H1 (cell line): ENCODE measurements at regions not wholly inside any gene's neighbourhood (a gene's known extent, or its start where the extent isn't known, plus 50 kb on each side); places are given as distances from the start of the nearest gene placed in this dataset.

Source experiments
- CTCF ChIA-PET: fragments of 300-600 bp; sonication (Branson Sonifier 250); formaldehyde crosslinking; loops from one replicate; lab custom pipeline; 2021; ENCODE audit not compliant: partially characterized antibody; lab: Charles Lee
- POLR2A ChIA-PET: fragments of 300-600 bp; sonication (Branson Sonifier 250); formaldehyde crosslinking; loops from one replicate; lab custom pipeline; 2021; ENCODE audit warnings: inconsistent platforms; ENCODE audit not compliant: partially characterized antibody; lab: Charles Lee
- DNase-seq, 2 experiments: peaks; one replicate each; pipeline versions ENCODE4 v3.0.0 to v3.0.0-alpha.2; 2010 to 2022; ENCODE audit warnings: low spot score in 2 of 2, low read depth in 1 of 2, mixed read lengths in 1 of 2
- FAIRE-seq: peaks from 2 replicates; lab custom pipeline; 2011; peaks lifted over from hg19 to GRCh38; lab: Jason Lieb, UNC
- H2AFZ ChIP-seq: 2 replicates; pipeline ENCODE4 v1.8.1; 2012; ENCODE audit warnings: low read length, inconsistent platforms
- H2AK5ac ChIP-seq: 2 replicates; pipeline ENCODE4 v1.6.1; 2013; ENCODE audit warnings: low read depth, low read length
- H2BK120ac ChIP-seq: replicated peaks from 2 replicates; pipeline ENCODE3; 2013; ENCODE audit warnings: low read depth, low read length, inconsistent platforms
- H2BK12ac ChIP-seq: 2 replicates; pipeline ENCODE4 v1.6.1; 2013; ENCODE audit warnings: low read depth, low read length
- H2BK15ac ChIP-seq: 2 replicates; pipeline ENCODE4 v1.6.1; 2013; ENCODE audit warnings: low read length
- H2BK20ac ChIP-seq: 2 replicates; pipeline ENCODE4 v1.6.1; 2013; ENCODE audit warnings: low read length
- H2BK5ac ChIP-seq: 2 replicates; pipeline ENCODE4 v1.6.1; 2013; ENCODE audit warnings: low read depth, low read length
- H3K14ac ChIP-seq: 2 replicates; pipeline ENCODE4 v1.6.1; 2013; ENCODE audit warnings: inconsistent platforms; ENCODE audit not compliant: insufficient read length
- H3K18ac ChIP-seq: 2 replicates; pipeline ENCODE4 v1.6.1; 2013; ENCODE audit warnings: low read length; ENCODE audit errors: extremely low read depth
- H3K23ac ChIP-seq: 2 replicates; pipeline ENCODE4 v1.6.1; 2013; ENCODE audit warnings: inconsistent platforms; ENCODE audit not compliant: insufficient read length
- H3K23me2 ChIP-seq: 2 replicates; pipeline ENCODE4 v1.6.1; 2013; ENCODE audit warnings: low read depth, low read length
- H3K27ac ChIP-seq: 2 replicates; pipeline ENCODE4 v1.6.1; 2011; ENCODE audit warnings: low read depth, low read length, inconsistent platforms
- H3K27me3 ChIP-seq, 4 experiments: replicated peaks in 1 of 4; 1 replicate in 1 of 4; 2 replicates in 3 of 4; pipeline versions ENCODE4 v1.6.1 to v1.8.1; 2011 to 2013; ENCODE audit warnings: low read length in 3 of 4, mild to moderate bottlenecking in 3 of 4, inconsistent platforms in 2 of 4, mixed read lengths in 2 of 4, moderate library complexity in 1 of 4; ENCODE audit not compliant: control insufficient read depth in 3 of 4, insufficient read depth in 3 of 4; ENCODE audit errors: extremely low read depth in 1 of 4
- H3K36me3 ChIP-seq, 4 experiments: 2 replicates each; pipeline versions ENCODE4 v1.6.1 to v1.8.1; 2011 to 2013; ENCODE audit warnings: mild to moderate bottlenecking in 4 of 4, low read length in 3 of 4, moderate library complexity in 2 of 4, control low read depth in 1 of 4, inconsistent platforms in 1 of 4; ENCODE audit not compliant: insufficient read depth in 4 of 4, control insufficient read depth in 2 of 4
- H3K4ac ChIP-seq: replicated peaks from 2 replicates; pipeline ENCODE3; 2013; ENCODE audit warnings: low read length, low read depth, mixed read lengths, inconsistent platforms; ENCODE audit not compliant: insufficient read length
- H3K4me1 ChIP-seq, 4 experiments: replicated peaks in 1 of 4; 1 replicate in 1 of 4; 2 replicates in 3 of 4; pipeline versions ENCODE4 v1.6.1 to v1.8.1; 2011 to 2013; ENCODE audit warnings: low read length in 3 of 4, inconsistent platforms in 2 of 4, mixed read lengths in 1 of 4; ENCODE audit not compliant: insufficient read depth in 4 of 4, control insufficient read depth in 3 of 4
- H3K4me2 ChIP-seq, 2 experiments: 2 replicates each; pipeline versions ENCODE4 v1.6.1 to v1.8.1; 2011 to 2013; ENCODE audit warnings: low read depth in 2 of 2, low read length in 2 of 2, control low read depth in 1 of 2, inconsistent platforms in 1 of 2, mild to moderate bottlenecking in 1 of 2; ENCODE audit not compliant: insufficient read depth in 1 of 2
- H3K4me3 ChIP-seq, 4 experiments: fragments of 200-600, 300-600 bp in 1 of 4; sonication (generic), shearing (Covaris generic), sonication (Bioruptor Twin) in 1 of 4; 2 replicates each; pipeline versions ENCODE4 v1.5.1 to v1.8.1; 2011 to 2016; ENCODE audit warnings: low read length in 4 of 4, low read depth in 3 of 4, control low read depth in 2 of 4, inconsistent platforms in 2 of 4, mild to moderate bottlenecking in 2 of 4, mixed read lengths in 1 of 4, moderate library complexity in 1 of 4; ENCODE audit not compliant: insufficient read depth in 2 of 4; ENCODE audit errors: extremely low read depth in 1 of 4
- H3K56ac ChIP-seq: replicated peaks from 2 replicates; pipeline ENCODE3; 2013; ENCODE audit warnings: low read depth, mild to moderate bottlenecking, mixed read lengths, low read length, inconsistent platforms; ENCODE audit not compliant: insufficient read length
- H3K79me1 ChIP-seq: 2 replicates; pipeline ENCODE4 v1.6.1; 2013; ENCODE audit warnings: low read depth, low read length, control low read depth
- H3K79me2 ChIP-seq, 2 experiments: 2 replicates each; pipeline versions ENCODE4 v1.6.1 to v1.8.1; 2012 to 2013; ENCODE audit warnings: low read length in 2 of 2, mild to moderate bottlenecking in 2 of 2, inconsistent platforms in 1 of 2; ENCODE audit not compliant: insufficient read depth in 2 of 2, control insufficient read depth in 1 of 2
- H3K9ac ChIP-seq, 4 experiments: replicated peaks in 1 of 4; 1 replicate in 1 of 4; 2 replicates in 3 of 4; pipeline versions ENCODE4 v1.6.1 to v1.8.1; 2011 to 2013; ENCODE audit warnings: low read depth in 3 of 4, low read length in 3 of 4, control low read depth in 2 of 4, mild to moderate bottlenecking in 2 of 4, moderate library complexity in 2 of 4, inconsistent platforms in 1 of 4; ENCODE audit errors: extremely low read depth in 1 of 4
- H3K9me3 ChIP-seq, 2 experiments: 2 replicates each; pipeline versions ENCODE4 v1.6.1 to v1.8.1; 2012 to 2013; ENCODE audit warnings: mild to moderate bottlenecking in 2 of 2, moderate library complexity in 2 of 2, control low read depth in 1 of 2, inconsistent platforms in 1 of 2, low read depth in 1 of 2, low read length in 1 of 2, mixed read lengths in 1 of 2; ENCODE audit not compliant: insufficient read depth in 2 of 2
- H4K20me1 ChIP-seq, 2 experiments: replicated peaks in 1 of 2; 2 replicates each; pipeline versions ENCODE3 to v1.8.1; 2011 to 2013; ENCODE audit warnings: inconsistent platforms in 2 of 2, low read length in 2 of 2, mild to moderate bottlenecking in 1 of 2; ENCODE audit not compliant: insufficient read depth in 2 of 2, control insufficient read depth in 1 of 2
- H4K5ac ChIP-seq: 2 replicates; pipeline ENCODE4 v1.6.1; 2013; ENCODE audit warnings: low read length, low read depth, mixed read lengths, inconsistent platforms; ENCODE audit not compliant: insufficient read length
- H4K8ac ChIP-seq: 2 replicates; pipeline ENCODE4 v1.8.0; 2013; ENCODE audit warnings: mild to moderate bottlenecking, moderate library complexity, low read length, inconsistent platforms; ENCODE audit not compliant: insufficient read depth; ENCODE audit errors: extremely low read depth
- H4K91ac ChIP-seq: replicated peaks from 2 replicates; pipeline ENCODE3; 2013; ENCODE audit warnings: low read length, mixed read lengths, inconsistent platforms; ENCODE audit not compliant: insufficient read length
- ASH2L ChIP-seq: fragments of 200-600, 300-600 bp; sonication (generic); IDR thresholded peaks from one replicate; pipeline ENCODE4 v1.7.1; 2017; ENCODE audit warnings: low read length
- BRCA1 ChIP-seq: IDR thresholded peaks from 2 replicates; pipeline ENCODE4 v1.6.1; 2012; ENCODE audit warnings: low read depth, low read length, improper control_type of control experiment
- CEBPB ChIP-seq: IDR thresholded peaks from 2 replicates; pipeline ENCODE4 v1.6.1; 2012; ENCODE audit warnings: low read depth, low read length
- CTBP2 ChIP-seq: IDR thresholded peaks from 2 replicates; pipeline ENCODE4 v1.7.0; 2011; ENCODE audit warnings: borderline replicate concordance, mild to moderate bottlenecking, moderate library complexity, mixed read lengths, low read length; ENCODE audit not compliant: insufficient read depth, insufficient read length
- GTF2F1 ChIP-seq: IDR thresholded peaks from 2 replicates; pipeline ENCODE4 v1.6.1; 2012; ENCODE audit warnings: low read depth, low read length, improper control_type of control experiment, borderline replicate concordance
- JUND ChIP-seq: IDR thresholded peaks from 2 replicates; pipeline ENCODE4 v1.6.1; 2011; ENCODE audit warnings: mild to moderate bottlenecking, improper control_type of control experiment, low read length
- KDM1A ChIP-seq: fragments of 200-600, 300-600 bp; sonication (generic); IDR thresholded peaks from 2 replicates; pipeline ENCODE4 v1.7.1; 2016; ENCODE audit warnings: mild to moderate bottlenecking, low read length, borderline replicate concordance
- MAFK ChIP-seq: IDR thresholded peaks from 2 replicates; pipeline ENCODE4 v1.6.1; 2012; ENCODE audit warnings: low read depth, mild to moderate bottlenecking, improper control_type of control experiment, low read length
- NANOG ChIP-seq: IDR thresholded peaks from 2 replicates; pipeline ENCODE4 v1.6.1; 2011; ENCODE audit warnings: low read length, low read depth, mild to moderate bottlenecking, inconsistent platforms; ENCODE audit not compliant: insufficient read depth, poor library complexity, severe bottlenecking
- POLR2AphosphoS5 ChIP-seq: IDR thresholded peaks from 2 replicates; pipeline ENCODE4 v1.6.1; 2011; ENCODE audit warnings: low read depth, low read length
- RAD21 ChIP-seq, 2 experiments: IDR thresholded peaks in 1 of 2; conservative IDR thresholded peaks in 1 of 2; 2 replicates each; pipeline ENCODE4 v1.6.1; 2011; ENCODE audit warnings: low read depth in 2 of 2, low read length in 2 of 2, improper control_type of control experiment in 1 of 2, inconsistent platforms in 1 of 2, mild to moderate bottlenecking in 1 of 2, moderate library complexity in 1 of 2
- SP2 ChIP-seq: IDR thresholded peaks from 2 replicates; pipeline ENCODE4 v1.6.1; 2012; ENCODE audit warnings: mild to moderate bottlenecking, low read length, inconsistent platforms
- TAF1 ChIP-seq: IDR thresholded peaks from 2 replicates; pipeline ENCODE4 v1.6.1; 2011; ENCODE audit warnings: mild to moderate bottlenecking, low read depth, low read length
- TAF7 ChIP-seq: optimal IDR thresholded peaks from 2 replicates; pipeline ENCODE3; 2011; ENCODE audit warnings: low read depth, mild to moderate bottlenecking, inconsistent platforms, low read length, moderate library complexity, borderline replicate concordance
- TEAD4 ChIP-seq: IDR thresholded peaks from 2 replicates; pipeline ENCODE4 v1.6.1; 2012; ENCODE audit warnings: low read depth, low read length, inconsistent platforms, mixed read lengths
- ZNF274 ChIP-seq: IDR thresholded peaks from 2 replicates; pipeline ENCODE4 v1.7.0; 2012; ENCODE audit warnings: low read length, borderline replicate concordance; ENCODE audit errors: extremely low read depth
- WGBS, 2 experiments: shearing (Covaris generic) in 1 of 2; methylation state at CpG; one replicate each; pipeline versions ENCODE4 v1.1.6 to v1.1.7; 2013 to 2015; ENCODE audit warnings: low lambda C conversion rate in 2 of 2, mixed read lengths in 2 of 2, inconsistent platforms in 1 of 2, low coverage in 1 of 2, missing lambda C conversion rate in 1 of 2; ENCODE audit not compliant: insufficient replicate concordance in 2 of 2, insufficient coverage in 1 of 2, insufficient read length in 1 of 2; ENCODE audit errors: extremely low coverage in 1 of 2, missing lambda C conversion rate in 1 of 2; 5-methylcytosine and 5-hydroxymethylcytosine counted together

DNA sequence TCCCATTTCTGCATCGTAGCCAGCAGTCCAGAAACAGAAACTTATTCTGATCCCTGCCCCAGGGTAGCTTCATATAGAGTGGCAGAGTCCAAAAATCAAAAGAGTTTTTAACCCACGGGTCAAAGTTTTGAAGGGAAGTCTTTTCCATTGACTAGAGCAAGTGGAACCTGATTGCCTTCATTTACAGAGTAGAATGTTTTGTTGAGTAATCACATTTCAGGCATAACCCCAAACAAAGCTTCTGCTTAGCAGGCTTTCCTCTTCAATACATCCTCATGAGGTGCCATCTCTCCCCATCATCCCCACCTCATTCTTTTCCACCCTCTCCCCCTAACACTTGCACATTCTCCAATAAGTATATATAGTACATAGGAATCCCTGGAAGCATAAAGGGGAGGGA, 516.0 kb upstream of the FBXO33 start:
- CTCF ChIA-PET, result no interaction called here
- POLR2A ChIA-PET, result no interaction called here
- H3K56ac ChIP-seq, result no peak overlapping the region
- TF ChIP-seq RAD21 (IDR thresholded peaks at IDR 0.05 in 1 of 2, conservative IDR thresholded peaks at IDR 0.05 in 1 of 2; ENCODE audit: low read depth in 2 of 2, low read length in 2 of 2) (no peak), NANOG (no peak), KDM1A (no peak), BRCA1 (no peak), CEBPB (no peak), CTBP2 (no peak), SP2 (no peak), ASH2L (no peak), ZNF274 (no peak), MAFK (no peak), JUND (no peak), TAF1 (no peak), TAF7 (no peak), TEAD4 (no peak), POLR2AphosphoS5 (no peak), GTF2F1 (no peak)

More for the DNA sequence above, 516.0 kb upstream of the FBXO33 start:
- H2BK15ac ChIP-seq, result no peak overlapping the region
- H3K4me2 ChIP-seq, result no peak overlapping the region
- no peak overlapping the region for H2BK120ac ChIP-seq
- H3K4me1 ChIP-seq, result no peaks in the 10 kb centered on the region
- no peak overlapping the region for H3K9ac ChIP-seq
- no peaks in the 10 kb centered on the region for H3K27me3 ChIP-seq
- no peak overlapping the region for H3K14ac ChIP-seq
- no peaks in the 10 kb centered on the region for H3K79me1 ChIP-seq
- H4K5ac ChIP-seq, result no peak overlapping the region
- no peak overlapping the region for H4K8ac ChIP-seq
- no peaks in the 10 kb centered on the region for H3K9me3 ChIP-seq
- no peak overlapping the region for H2AK5ac ChIP-seq
- DNase-seq, result no peak
- H3K36me3 ChIP-seq, result no peaks in the 10 kb centered on the region
- H2BK12ac ChIP-seq, result no peak overlapping the region
- WGBS, 2 experiments, result 90% methylated on average over 2 of the region's 2 CpGs; no CpG with 5 or more reads in 1 of the 2 experiments
- FAIRE-seq, result no peak
- no peak overlapping the region for H2BK20ac ChIP-seq
- no peak overlapping the region for H4K91ac ChIP-seq
- H3K18ac ChIP-seq, result no peak overlapping the region
- H2BK5ac ChIP-seq, result no peak overlapping the region
- H3K4ac ChIP-seq, result no peak overlapping the region
- H3K23me2 ChIP-seq, result no peaks in the 10 kb centered on the region
- no peak overlapping the region for H3K23ac ChIP-seq
- no peak overlapping the region for H2AFZ ChIP-seq
- H4K20me1 ChIP-seq, result no peaks in the 10 kb centered on the region
- no peaks in the 10 kb centered on the region for H3K79me2 ChIP-seq
- H3K4me3 ChIP-seq, result no peak overlapping the region
- no peak overlapping the region for H3K27ac ChIP-seq
